HFF-Myc (cell line): ENCODE measurements at regions not wholly inside any gene's neighbourhood (a gene's known extent, or its start where the extent isn't known, plus 50 kb on each side); places are given as distances from the start of the nearest gene placed in this dataset.
"Not testable (repeated sequence)": the region's sequence is repeated elsewhere in the genome, so short reads cannot be mapped to it uniquely, and the experiment has no call there.

Experiments
- DNase-seq: peaks from one replicate; pipeline ENCODE4 v3.0.0-alpha.2; 2011; ENCODE audit warnings: low read depth; ENCODE audit errors: extremely low read depth
- H3K4me3 ChIP-seq: replicated peaks from 2 replicates; pipeline ENCODE4 v1.5.1; 2011; ENCODE audit warnings: low read depth, mild to moderate bottlenecking, control low read depth, low read length
- TF ChIP-seq, protein P1 (sequence below): IDR thresholded peaks from 2 replicates; pipeline ENCODE4 v1.5.1; 2012; ENCODE audit warnings: mild to moderate bottlenecking, low read depth, low read length, control low read depth; ENCODE audit errors: missing control alignments

DNA sequence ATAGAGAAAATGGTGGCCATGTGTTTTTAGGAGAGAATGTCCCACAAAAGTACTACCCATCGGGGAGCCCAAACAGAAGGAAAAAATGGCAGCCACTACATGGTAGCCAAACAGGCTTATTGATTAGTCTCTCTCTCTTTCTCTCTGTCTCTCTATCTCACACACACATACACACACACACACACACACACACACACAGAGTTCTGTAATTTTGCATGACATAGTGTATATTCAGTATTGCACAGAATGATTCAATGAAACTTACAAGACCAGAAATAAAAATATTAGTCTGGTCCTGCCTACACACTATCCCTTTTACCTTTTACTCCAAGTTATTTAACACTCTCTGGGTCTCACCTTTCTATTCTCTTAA is 124.8 kb upstream of the SLC39A10 start:
- no peak for DNase-seq
- no peak overlapping the region for H3K4me3 ChIP-seq
- TF ChIP-seq, protein P1, sequence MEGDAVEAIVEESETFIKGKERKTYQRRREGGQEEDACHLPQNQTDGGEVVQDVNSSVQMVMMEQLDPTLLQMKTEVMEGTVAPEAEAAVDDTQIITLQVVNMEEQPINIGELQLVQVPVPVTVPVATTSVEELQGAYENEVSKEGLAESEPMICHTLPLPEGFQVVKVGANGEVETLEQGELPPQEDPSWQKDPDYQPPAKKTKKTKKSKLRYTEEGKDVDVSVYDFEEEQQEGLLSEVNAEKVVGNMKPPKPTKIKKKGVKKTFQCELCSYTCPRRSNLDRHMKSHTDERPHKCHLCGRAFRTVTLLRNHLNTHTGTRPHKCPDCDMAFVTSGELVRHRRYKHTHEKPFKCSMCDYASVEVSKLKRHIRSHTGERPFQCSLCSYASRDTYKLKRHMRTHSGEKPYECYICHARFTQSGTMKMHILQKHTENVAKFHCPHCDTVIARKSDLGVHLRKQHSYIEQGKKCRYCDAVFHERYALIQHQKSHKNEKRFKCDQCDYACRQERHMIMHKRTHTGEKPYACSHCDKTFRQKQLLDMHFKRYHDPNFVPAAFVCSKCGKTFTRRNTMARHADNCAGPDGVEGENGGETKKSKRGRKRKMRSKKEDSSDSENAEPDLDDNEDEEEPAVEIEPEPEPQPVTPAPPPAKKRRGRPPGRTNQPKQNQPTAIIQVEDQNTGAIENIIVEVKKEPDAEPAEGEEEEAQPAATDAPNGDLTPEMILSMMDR: no peak

DNA sequence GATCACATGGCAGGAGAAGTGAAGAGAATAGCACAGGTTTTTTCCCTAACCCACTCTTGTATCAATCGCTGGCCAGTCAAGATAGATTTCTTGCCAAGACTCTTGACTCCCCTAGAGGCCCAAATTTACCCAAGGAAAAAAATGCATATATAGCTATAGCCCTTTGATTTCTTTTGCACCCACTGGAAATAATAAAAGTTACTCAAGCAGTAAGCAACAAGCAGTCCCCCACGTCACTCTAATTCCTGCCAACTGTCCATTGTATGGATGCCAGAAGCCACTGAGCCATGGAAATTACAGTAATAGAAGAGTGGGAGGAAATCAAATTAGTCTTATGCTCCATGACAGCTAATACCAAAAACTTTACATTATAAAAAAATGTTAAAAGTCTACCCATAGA is 125.3 kb upstream of the SLC39A10 start:
- no peak for DNase-seq
- TF ChIP-seq, protein P1: no peak
- H3K4me3 ChIP-seq: no peak overlapping the region

DNA sequence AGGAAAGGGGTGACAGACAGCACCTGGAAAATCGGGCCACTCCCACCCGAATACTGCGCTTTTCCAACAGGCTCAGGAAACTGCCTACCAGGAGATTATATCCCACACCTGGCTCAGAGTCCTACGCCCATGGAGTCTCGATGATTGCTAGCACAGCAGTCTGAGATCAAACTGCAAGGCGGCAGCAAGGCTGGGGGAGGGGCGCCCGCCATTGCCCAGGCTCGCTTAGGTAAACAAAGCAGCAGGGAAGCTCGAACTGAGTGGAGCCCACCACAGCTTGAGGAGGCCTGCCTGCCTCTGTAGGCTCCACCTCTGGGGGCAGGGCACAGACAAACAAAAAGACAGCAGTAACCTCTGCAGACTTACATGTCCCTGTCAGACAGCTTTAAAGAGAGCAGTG is 133.8 kb upstream of the SLC39A10 start:
- not testable (repeated sequence) for H3K4me3 ChIP-seq, DNase-seq

DNA sequence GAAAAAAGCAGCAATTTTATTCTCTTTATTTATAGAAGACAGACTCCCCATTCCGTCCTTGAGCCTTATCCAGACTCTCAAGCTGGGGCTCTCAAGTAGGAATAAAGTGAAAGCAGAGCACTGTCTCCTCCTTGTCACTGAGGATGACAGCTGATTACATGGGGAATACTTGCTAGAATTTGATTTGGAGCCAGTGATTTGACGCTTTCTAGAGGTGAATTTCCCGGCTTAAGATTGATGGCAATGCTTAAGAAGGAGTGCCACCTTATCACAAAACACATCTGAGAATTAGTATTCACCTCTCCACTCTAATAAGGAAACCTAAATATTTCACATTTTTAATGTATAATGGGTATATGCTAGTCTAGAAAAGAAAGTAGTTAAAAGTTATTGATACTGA is 135.4 kb upstream of the SLC39A10 start:
- DNase-seq: no peak
- no peak overlapping the region for H3K4me3 ChIP-seq
- TF ChIP-seq, protein P1: no peak

DNA sequence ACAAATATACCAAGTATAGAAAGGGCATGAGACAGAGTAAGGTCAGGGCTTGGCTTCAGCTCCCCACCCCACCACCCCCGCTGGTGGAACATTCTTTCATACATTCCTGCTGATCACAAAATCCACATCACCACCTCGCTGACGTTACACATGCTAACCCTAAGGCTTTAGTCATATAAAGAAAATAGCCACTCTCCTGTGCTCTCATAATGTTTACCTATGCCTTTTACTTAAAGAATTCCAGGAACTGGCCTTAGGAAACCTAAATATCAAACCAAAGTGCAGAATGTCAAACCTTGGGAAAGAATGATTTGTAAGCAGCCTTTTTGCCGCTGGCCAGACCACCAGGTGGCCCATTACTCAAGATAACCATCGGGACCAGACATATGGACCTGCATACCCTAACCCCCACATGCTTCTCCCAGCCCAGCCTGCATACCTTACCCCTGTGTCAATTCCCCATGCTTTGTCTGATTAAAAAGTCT is 136.3 kb upstream of the SLC39A10 start:
- H3K4me3 ChIP-seq: no peak overlapping the region
- TF ChIP-seq, protein P1: no peak
- no peak for DNase-seq

DNA sequence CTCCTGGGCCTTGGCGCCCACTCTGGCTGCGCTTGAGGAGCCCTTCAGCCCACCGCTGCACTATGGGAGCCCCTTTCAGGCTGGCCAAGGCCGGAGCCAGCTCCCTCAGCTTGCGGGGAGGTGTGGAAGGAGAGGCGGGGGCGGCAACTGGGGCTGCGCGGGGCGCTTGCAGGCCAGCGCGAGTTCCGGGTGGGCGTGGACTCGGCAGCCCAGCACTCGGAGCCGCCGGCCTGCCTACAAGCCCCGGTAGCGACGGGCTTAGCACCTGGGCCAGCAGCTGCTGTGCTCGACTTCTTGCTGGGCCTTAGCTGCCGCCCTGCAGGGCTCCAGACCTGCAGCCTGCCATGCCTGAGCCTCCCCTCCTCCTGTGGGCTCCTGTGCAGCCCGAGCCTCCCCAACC is 141.5 kb upstream of the SLC39A10 start:
- TF ChIP-seq, protein P1: no peak
- H3K4me3 ChIP-seq: no peak overlapping the region
- DNase-seq: no peak

DNA sequence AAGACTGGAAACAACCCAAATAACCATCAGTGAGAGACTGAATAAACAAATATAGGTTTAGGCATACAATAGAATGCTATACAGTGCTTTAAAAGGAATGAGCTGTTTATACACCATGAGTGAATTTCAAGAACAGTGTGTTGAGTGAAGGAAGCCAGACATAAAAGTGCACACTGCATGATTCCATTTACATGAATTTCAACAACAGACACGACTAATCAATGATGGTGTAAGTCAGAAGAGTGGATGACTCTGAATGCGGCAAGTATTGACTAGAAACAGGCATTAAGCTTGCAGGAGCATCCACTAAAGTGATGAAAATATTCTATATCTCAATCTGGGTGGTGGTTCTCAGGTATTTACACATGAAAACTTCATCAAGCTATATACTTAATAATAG is 142.7 kb upstream of the SLC39A10 start:
- TF ChIP-seq, protein P1: no peak
- H3K4me3 ChIP-seq: no peak overlapping the region
- no peak for DNase-seq
